WTC11 (cell line): ENCODE measurements at regions not wholly inside any gene's neighbourhood (a gene's known extent, or its start where the extent isn't known, plus 50 kb on each side); places are given as distances from the start of the nearest gene placed in this dataset.
A peak's percentile ranks its signal among the peaks of the same experiment; 100 is the strongest.
"Not testable (repeated sequence)": the region's sequence is repeated elsewhere in the genome, so short reads cannot be mapped to it uniquely, and the experiment has no call there.

Source experiments
- ATAC-seq: fragments of 200-7000 bp; cut with Tn5 transposase; 2 replicates; pipeline ENCODE4 v1.10.0; 2021; ENCODE audit warnings: mild to moderate bottlenecking, moderate library complexity
- CTCF ChIA-PET: fragments of 300-600 bp; sonication (Branson Sonifier 250); formaldehyde crosslinking; loops from one replicate; lab custom pipeline; 2021; ENCODE audit warnings: antibody characterized with exemption; lab: Charles Lee
- POLR2A ChIA-PET: fragments of 350-600 bp; sonication (Branson Sonifier 250); formaldehyde crosslinking; loops from one replicate; lab custom pipeline; 2021; ENCODE audit warnings: antibody characterized with exemption; lab: Charles Lee
- DNase-seq: peaks from one replicate; pipeline ENCODE4 v3.0.0; 2021; ENCODE audit warnings: low spot score
- H3K27ac Mint-ChIP-seq: 2 replicates; pipeline ENCODE4 v1.8.0; 2021; ENCODE audit warnings: mixed read lengths
- H3K27me3 Mint-ChIP-seq: 2 replicates; pipeline ENCODE4 v1.8.0; 2021; ENCODE audit warnings: low read depth, mild to moderate bottlenecking, moderate library complexity, mixed read lengths
- H3K36me3 Mint-ChIP-seq: 2 replicates; pipeline ENCODE4 v1.8.0; 2021; ENCODE audit warnings: mixed read lengths
- H3K4me1 Mint-ChIP-seq: 2 replicates; pipeline ENCODE4 v1.8.0; 2022; ENCODE audit warnings: mixed read lengths
- H3K4me3 Mint-ChIP-seq: 2 replicates; pipeline ENCODE4 v1.8.0; 2021; ENCODE audit warnings: mild to moderate bottlenecking, moderate library complexity, mixed read lengths
- H3K9me3 Mint-ChIP-seq: 2 replicates; pipeline ENCODE4 v1.8.0; 2021; ENCODE audit warnings: mixed read lengths
- GRHL2 ChIP-seq: fragments of 250-450 bp; sonication (Bioruptor Pico); IDR thresholded peaks from 2 replicates; pipeline ENCODE4 v1.8.0; 2022; ENCODE audit warnings: mild to moderate bottlenecking, moderate library complexity; ENCODE audit not compliant: insufficient replicate concordance, severe bottlenecking
- IRF2 ChIP-seq: sonication (generic); formaldehyde crosslinking; IDR thresholded peaks from 2 replicates; pipeline ENCODE4 v1.8.0; 2022; ENCODE audit warnings: low read depth, missing genetic modification reagents, borderline replicate concordance
- NFATC4 ChIP-seq: fragments of 250-450 bp; sonication (Bioruptor Pico); IDR thresholded peaks from 2 replicates; pipeline ENCODE4 v1.9.0; 2021; ENCODE audit warnings: mild to moderate bottlenecking
- PRRX2 ChIP-seq: fragments of 250-450 bp; sonication (Bioruptor Pico); IDR thresholded peaks from 2 replicates; pipeline ENCODE4 v1.8.0; 2021; ENCODE audit warnings: mild to moderate bottlenecking
- TEAD1 ChIP-seq: sonication (generic); formaldehyde crosslinking; IDR thresholded peaks from 2 replicates; pipeline ENCODE4 v1.8.0; 2022; ENCODE audit warnings: mild to moderate bottlenecking, missing genetic modification reagents
- USF2 ChIP-seq: sonication (generic); formaldehyde crosslinking; IDR thresholded peaks from 2 replicates; pipeline ENCODE4 v1.8.1; 2023; ENCODE audit warnings: mild to moderate bottlenecking, missing genetic modification reagents, moderate library complexity
- ZNF263 ChIP-seq: sonication (generic); formaldehyde crosslinking; IDR thresholded peaks from 2 replicates; pipeline ENCODE4 v1.8.1; 2022; ENCODE audit warnings: low read depth, mild to moderate bottlenecking, moderate library complexity, missing genetic modification reagents
- ZNF425 ChIP-seq: fragments of 250-450 bp; sonication (Bioruptor Pico); conservative IDR thresholded peaks from 2 replicates; pipeline ENCODE4 v1.9.0; 2021; ENCODE audit warnings: mild to moderate bottlenecking
- ZNF532 ChIP-seq: fragments of 250-450 bp; sonication (Bioruptor Pico); IDR thresholded peaks from 2 replicates; pipeline ENCODE4 v1.9.0; 2021; ENCODE audit warnings: mild to moderate bottlenecking, borderline replicate concordance

GRCh38 chr2:131641414-131642206 is 113.9 kb downstream of the CCDC74A start (continued):
- TF ChIP-seq USF2 (CRISPR knock-in tag) = no peak

- H3K4me3 Mint-ChIP-seq, H3K9me3 Mint-ChIP-seq, DNase-seq, ATAC-seq, CTCF ChIA-PET, H3K4me1 Mint-ChIP-seq, H3K36me3 Mint-ChIP-seq, POLR2A ChIA-PET, H3K27ac Mint-ChIP-seq: not testable (repeated sequence)
- H3K27me3 Mint-ChIP-seq = peaks cover 15% of the 10 kb centered on the region
Measured at GRCh38 chr2:131643180-131643579, 115.5 kb downstream of the CCDC74A start.

GRCh38 chr2:131645177-131645765 is 117.6 kb downstream of the CCDC74A start:
- Mint-ChIP-seq H3K27ac (no peak overlapping the region), H3K27me3 (peaks cover 17% of the 10 kb centered on the region), H3K4me3 (no peak overlapping the region), H3K36me3 (no peaks in the 10 kb centered on the region), H3K9me3 (no peaks in the 10 kb centered on the region; the same call in 1 of the 2 replicates), H3K4me1 (no peaks in the 10 kb centered on the region)
- POLR2A ChIA-PET = no interaction called here
- CTCF ChIA-PET = no interaction called here
- DNase-seq (no peak), ATAC-seq (no peak)
- no peak for TF ChIP-seq PRRX2
- no peak for TF ChIP-seq USF2 (CRISPR knock-in tag)
- TF ChIP-seq NFATC4 = no peak
- no peak for TF ChIP-seq TEAD1 (CRISPR knock-in tag)
- TF ChIP-seq IRF2 (CRISPR knock-in tag) = no peak
- TF ChIP-seq ZNF532 (CRISPR knock-in tag) = no peak
- no peak for TF ChIP-seq ZNF263 (CRISPR knock-in tag)
- TF ChIP-seq GRHL2 = no peak
- TF ChIP-seq ZNF425 (CRISPR knock-in tag) = no peak

- CTCF ChIA-PET = interaction anchor here (0.6 kb wide), 1 partner anchor 26 kb away, joined by 3 read pairs; no protein-coding TSS in a partner anchor
- H3K36me3 Mint-ChIP-seq, POLR2A ChIA-PET, DNase-seq, H3K9me3 Mint-ChIP-seq, ATAC-seq, H3K27ac Mint-ChIP-seq, H3K4me1 Mint-ChIP-seq: not testable (repeated sequence)
- H3K4me3 Mint-ChIP-seq = peak overlapping the region; percentile 30; the same call in 1 of the 2 replicates
- peaks cover 17% of the 10 kb centered on the region for H3K27me3 Mint-ChIP-seq
Measured at GRCh38 chr2:131646220-131646619, 118.5 kb downstream of the CCDC74A start.
